Activated naive CD4-positive, alpha-beta T cell treated with anti-CD3 and anti-CD28 coated beads for 36 hours (primary cell): ENCODE measurements at regions not wholly inside any gene's neighbourhood (a gene's known extent, or its start where the extent isn't known, plus 50 kb on each side); places are given as distances from the start of the nearest gene placed in this dataset.

Experiments used
- CTCF ChIA-PET: fragments of 350-600 bp; sonication (Branson Sonifier 250); formaldehyde crosslinking; loops from one replicate; lab custom pipeline; 2021; ENCODE audit warnings: antibody characterized with exemption; lab: Charles Lee
- DNase-seq: peaks from one replicate; pipeline ENCODE4 v3.0.0-alpha.2; 2020
- H3K27ac Mint-ChIP-seq: one replicate; pipeline ENCODE4 v1.8.0; 2021; ENCODE audit warnings: mild to moderate bottlenecking, mixed read lengths
- H3K27me3 Mint-ChIP-seq: one replicate; pipeline ENCODE4 v1.8.0; 2021; ENCODE audit warnings: low read depth, mixed read lengths
- H3K36me3 Mint-ChIP-seq: one replicate; pipeline ENCODE4 v1.8.0; 2021; ENCODE audit warnings: low read depth, mixed read lengths
- H3K4me1 Mint-ChIP-seq: one replicate; pipeline ENCODE4 v1.8.0; 2021; ENCODE audit warnings: low read depth, mixed read lengths
- H3K4me3 Mint-ChIP-seq: one replicate; pipeline ENCODE4 v1.8.0; 2021; ENCODE audit warnings: mild to moderate bottlenecking, moderate library complexity, mixed read lengths
- H3K9me3 Mint-ChIP-seq: one replicate; pipeline ENCODE4 v1.8.0; 2021; ENCODE audit warnings: mixed read lengths
- intact Hi-C: fragments of 100-400 bp; cut with micrococcal nuclease; formaldehyde crosslinking; loops from one replicate; pipeline ENCODE4 v1.15.1; 2023

- no peak overlapping the region for H3K27ac Mint-ChIP-seq
- CTCF ChIA-PET = interaction anchor here (0.6 kb wide), 1 partner anchor 32 kb away, joined by 3 read pairs; no protein-coding TSS in a partner anchor
- H3K36me3 Mint-ChIP-seq = no peaks in the 10 kb centered on the region
- H3K27me3 Mint-ChIP-seq = peaks cover 2% of the 10 kb centered on the region
- no peak overlapping the region for H3K4me3 Mint-ChIP-seq
- no peaks in the 10 kb centered on the region for H3K4me1 Mint-ChIP-seq
- DNase-seq = no peak
- no peaks in the 10 kb centered on the region for H3K9me3 Mint-ChIP-seq
- intact Hi-C loops = no loop called here
These were observed 103.3 kb downstream of the TMEM144 start for GRCh38 chr4:158313566-158313965.

DNA sequence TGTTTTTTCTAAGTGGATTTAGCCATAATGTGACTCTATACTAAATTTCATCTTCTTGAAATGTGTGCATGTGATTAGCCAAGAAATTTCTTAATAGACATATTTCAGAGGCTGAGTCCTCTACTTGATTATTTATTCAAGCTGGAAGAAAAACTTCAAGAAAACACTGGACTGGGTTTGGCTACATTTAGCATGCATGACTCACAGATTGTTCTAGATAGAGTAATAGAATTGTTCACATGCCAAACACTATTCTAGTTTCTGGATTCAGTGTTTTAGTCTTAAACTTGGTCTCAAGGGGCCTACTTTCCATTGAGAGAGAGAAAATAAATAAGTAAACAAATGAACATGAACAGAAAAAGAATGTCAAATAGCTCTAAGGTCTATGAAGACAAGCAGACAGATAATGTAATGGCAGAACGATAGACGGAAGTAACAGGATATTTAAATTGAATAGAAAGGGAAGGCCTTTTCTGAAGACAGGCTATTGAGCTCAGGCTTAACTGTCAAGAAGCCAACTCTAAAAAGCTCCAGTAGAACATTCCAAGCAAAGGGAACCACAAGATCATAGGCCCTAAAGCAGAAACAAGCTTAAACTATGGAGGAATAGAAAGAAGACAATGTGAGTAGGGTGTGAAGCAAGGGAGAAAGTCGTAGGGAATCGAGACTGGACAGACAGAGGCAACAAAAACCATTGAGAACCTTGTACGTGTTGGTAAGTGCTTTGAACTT lies 104.6 kb downstream of the TMEM144 start:
- no peak for DNase-seq
- intact Hi-C loops = no loop called here
- Mint-ChIP-seq H3K36me3 (no peaks in the 10 kb centered on the region), H3K9me3 (no peaks in the 10 kb centered on the region), H3K4me1 (no peaks in the 10 kb centered on the region), H3K4me3 (no peak overlapping the region), H3K27me3 (peaks cover 2% of the 10 kb centered on the region), H3K27ac (no peak overlapping the region)
- CTCF ChIA-PET = no interaction called here

GRCh38 chr4:158315706-158316105 lies 105.4 kb downstream of the TMEM144 start:
- H3K27ac Mint-ChIP-seq = no peak overlapping the region
- intact Hi-C loops = no loop called here
- H3K9me3 Mint-ChIP-seq = no peaks in the 10 kb centered on the region
- no peaks in the 10 kb centered on the region for H3K4me1 Mint-ChIP-seq
- H3K4me3 Mint-ChIP-seq = no peak overlapping the region
- no peak for DNase-seq
- peaks cover 2% of the 10 kb centered on the region for H3K27me3 Mint-ChIP-seq
- no peaks in the 10 kb centered on the region for H3K36me3 Mint-ChIP-seq
- CTCF ChIA-PET = no interaction called here

DNA sequence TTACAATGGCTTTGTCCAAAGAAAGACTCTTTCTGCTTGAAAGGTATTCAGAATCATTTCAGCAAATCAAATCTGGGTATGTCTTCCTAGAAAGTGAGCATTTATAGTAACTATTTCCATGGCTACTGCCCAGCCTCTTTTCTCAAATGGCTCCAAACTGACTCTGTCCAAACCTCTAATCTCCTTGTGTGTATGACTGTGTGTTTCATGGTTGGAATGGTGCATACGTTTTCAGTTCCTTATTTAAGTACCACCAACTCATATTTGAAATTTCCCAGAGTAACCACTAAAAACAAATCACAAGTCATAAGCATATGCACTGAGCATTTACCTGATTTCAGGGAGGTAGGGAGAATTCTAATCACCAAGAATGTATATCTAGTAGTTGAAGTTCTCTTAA lies 106.0 kb downstream of the TMEM144 start:
- Mint-ChIP-seq H3K27me3 (peaks cover 2% of the 10 kb centered on the region), H3K9me3 (no peaks in the 10 kb centered on the region), H3K4me3 (no peak overlapping the region), H3K4me1 (no peaks in the 10 kb centered on the region), H3K36me3 (no peaks in the 10 kb centered on the region), H3K27ac (no peak overlapping the region)
- no peak for DNase-seq
- CTCF ChIA-PET = no interaction called here
- intact Hi-C loops = no loop called here

DNA sequence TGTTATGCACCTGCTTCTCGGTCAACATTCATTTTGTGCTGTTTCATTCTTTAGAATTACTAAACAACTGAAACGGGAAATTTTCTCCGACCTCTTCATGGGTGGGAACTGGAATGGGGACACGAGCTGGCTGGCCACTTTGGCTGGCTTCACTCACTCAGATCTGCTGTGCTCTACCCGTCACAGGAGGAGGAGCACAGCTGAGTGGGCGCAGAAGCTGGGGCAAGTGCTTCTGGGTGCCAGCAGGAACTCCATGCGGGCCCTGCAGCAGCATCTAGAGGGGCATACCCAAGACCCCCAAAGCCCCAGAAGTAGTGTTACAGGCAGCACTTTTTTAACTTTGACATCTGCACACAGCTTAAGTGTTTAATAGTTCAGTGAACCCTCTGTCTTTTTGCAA lies 109.6 kb downstream of the TMEM144 start:
- Mint-ChIP-seq H3K27me3 (no peaks in the 10 kb centered on the region), H3K9me3 (no peaks in the 10 kb centered on the region), H3K27ac (no peak overlapping the region), H3K36me3 (no peaks in the 10 kb centered on the region), H3K4me3 (no peak overlapping the region), H3K4me1 (no peaks in the 10 kb centered on the region)
- intact Hi-C loops = no loop called here
- CTCF ChIA-PET = no interaction called here
- DNase-seq = no peak

DNA sequence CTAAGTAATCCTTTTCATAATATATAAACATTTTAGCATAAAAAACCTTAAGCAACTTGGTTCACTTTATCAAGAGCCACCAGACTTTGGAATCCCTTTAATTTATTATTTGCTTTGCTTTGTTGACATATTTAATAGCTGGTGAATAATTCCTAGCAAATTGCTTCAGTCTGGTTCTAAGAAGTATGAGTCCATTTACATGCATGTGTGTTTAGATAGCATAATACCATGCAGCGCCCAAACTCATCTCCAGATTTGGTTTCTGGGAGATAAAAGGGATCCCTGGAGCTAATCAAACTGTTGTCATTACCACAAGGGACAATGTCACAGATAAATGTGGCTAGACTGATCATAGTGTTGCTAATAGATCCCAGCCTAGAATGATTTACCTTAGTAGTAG lies 111.8 kb downstream of the TMEM144 start:
- Mint-ChIP-seq H3K27ac (no peak overlapping the region), H3K36me3 (no peaks in the 10 kb centered on the region), H3K4me3 (no peak overlapping the region), H3K27me3 (no peaks in the 10 kb centered on the region), H3K4me1 (no peaks in the 10 kb centered on the region), H3K9me3 (no peaks in the 10 kb centered on the region)
- no peak for DNase-seq
- CTCF ChIA-PET = interaction anchor here (0.6 kb wide), 1 partner anchor 1815 kb away, joined by 3 read pairs; no protein-coding TSS in a partner anchor
- intact Hi-C loops = no loop called here

DNA sequence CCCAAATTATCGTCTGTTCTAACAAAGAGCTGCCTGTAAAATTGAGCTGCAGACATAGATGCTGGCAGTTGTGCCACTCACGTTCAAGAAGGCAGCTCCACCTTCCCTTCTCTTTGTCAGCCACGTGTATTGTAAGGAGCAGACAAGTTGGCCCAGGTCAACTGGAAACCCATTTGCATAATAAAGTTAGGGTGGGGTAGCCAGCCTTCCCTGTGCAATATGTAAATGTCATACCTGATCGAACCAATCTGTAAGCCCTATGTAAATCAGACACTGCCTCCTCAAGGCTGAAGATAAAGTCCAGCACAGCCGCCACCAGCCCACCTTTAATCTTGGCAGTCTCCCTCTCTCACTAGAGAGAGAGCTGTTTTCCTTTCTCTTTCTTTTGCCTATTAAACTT lies 117.2 kb downstream of the TMEM144 start:
- DNase-seq = no peak
- intact Hi-C loops = no loop called here
- H3K27me3 Mint-ChIP-seq = no peaks in the 10 kb centered on the region
- H3K4me1 Mint-ChIP-seq = no peaks in the 10 kb centered on the region
- H3K9me3 Mint-ChIP-seq = no peaks in the 10 kb centered on the region
- no peaks in the 10 kb centered on the region for H3K36me3 Mint-ChIP-seq
- no peak overlapping the region for H3K27ac Mint-ChIP-seq
- no peak overlapping the region for H3K4me3 Mint-ChIP-seq
- CTCF ChIA-PET = no interaction called here

DNA sequence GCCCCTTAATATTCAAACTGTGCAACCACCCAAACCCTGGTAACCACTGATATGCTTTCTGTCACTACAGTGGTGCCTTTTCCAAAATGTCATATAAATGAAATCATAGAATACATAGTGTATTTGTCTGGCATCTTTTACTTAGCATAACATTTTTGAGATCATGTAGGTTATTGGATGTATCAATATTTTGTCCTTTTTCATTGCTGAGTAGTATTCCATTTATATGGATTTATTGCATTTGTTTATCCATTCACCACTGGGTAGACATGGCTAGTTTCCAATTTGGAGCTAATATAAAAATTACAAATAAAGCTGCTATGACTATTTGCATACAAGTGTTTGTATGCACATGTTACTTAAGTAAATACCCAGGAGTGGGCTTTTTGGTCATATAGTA lies 121.6 kb downstream of the TMEM144 start:
- CTCF ChIA-PET = no interaction called here
- no peak for DNase-seq
- H3K36me3 Mint-ChIP-seq = no peaks in the 10 kb centered on the region
- H3K9me3 Mint-ChIP-seq = no peaks in the 10 kb centered on the region
- H3K27me3 Mint-ChIP-seq = no peaks in the 10 kb centered on the region
- intact Hi-C loops = no loop called here
- H3K4me3 Mint-ChIP-seq = no peak overlapping the region
- no peaks in the 10 kb centered on the region for H3K4me1 Mint-ChIP-seq
- H3K27ac Mint-ChIP-seq = no peak overlapping the region

DNA sequence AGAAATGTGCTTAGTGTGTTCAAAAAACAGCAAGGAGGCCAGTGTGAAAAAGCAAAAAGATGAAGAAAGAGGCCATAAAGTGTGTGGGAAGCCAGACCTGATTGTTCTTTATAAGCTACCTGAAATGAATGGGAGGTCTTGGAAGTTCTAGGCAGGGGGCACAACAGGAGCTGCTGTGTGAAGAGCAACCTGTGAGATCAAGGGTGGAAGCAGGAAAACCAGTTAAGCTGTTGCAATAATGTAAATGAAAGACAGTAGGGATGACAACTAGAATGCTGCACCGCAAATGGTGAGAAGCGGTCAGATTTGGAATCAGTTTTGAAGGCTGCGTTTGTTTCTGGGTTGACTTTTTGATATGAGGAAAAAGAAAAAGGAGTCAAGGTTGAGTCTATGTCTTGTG lies 123.5 kb downstream of the TMEM144 start:
- H3K4me1 Mint-ChIP-seq = no peaks in the 10 kb centered on the region
- no peaks in the 10 kb centered on the region for H3K9me3 Mint-ChIP-seq
- H3K27me3 Mint-ChIP-seq = no peaks in the 10 kb centered on the region
- DNase-seq = no peak
- intact Hi-C loops = no loop called here
- H3K27ac Mint-ChIP-seq = no peak overlapping the region
- CTCF ChIA-PET = no interaction called here
- H3K4me3 Mint-ChIP-seq = no peak overlapping the region
- no peaks in the 10 kb centered on the region for H3K36me3 Mint-ChIP-seq

- Mint-ChIP-seq H3K27me3 (peaks cover 2% of the 10 kb centered on the region), H3K27ac (no peak overlapping the region), H3K4me1 (no peaks in the 10 kb centered on the region), H3K4me3 (no peak overlapping the region), H3K36me3 (no peaks in the 10 kb centered on the region), H3K9me3 (no peaks in the 10 kb centered on the region)
- DNase-seq = no peak
- CTCF ChIA-PET = no interaction called here
- intact Hi-C loops = no loop called here
These were observed 131.6 kb downstream of the TMEM144 start for GRCh38 chr4:158341896-158342295.

GRCh38 chr4:158346576-158346975 lies 136.3 kb downstream of the TMEM144 start:
- Mint-ChIP-seq H3K36me3 (no peaks in the 10 kb centered on the region), H3K9me3 (no peaks in the 10 kb centered on the region), H3K4me3 (no peak overlapping the region), H3K27me3 (no peaks in the 10 kb centered on the region), H3K4me1 (no peaks in the 10 kb centered on the region), H3K27ac (no peak overlapping the region)
- intact Hi-C loops = no loop called here
- CTCF ChIA-PET = no interaction called here
- DNase-seq = no peak

DNA sequence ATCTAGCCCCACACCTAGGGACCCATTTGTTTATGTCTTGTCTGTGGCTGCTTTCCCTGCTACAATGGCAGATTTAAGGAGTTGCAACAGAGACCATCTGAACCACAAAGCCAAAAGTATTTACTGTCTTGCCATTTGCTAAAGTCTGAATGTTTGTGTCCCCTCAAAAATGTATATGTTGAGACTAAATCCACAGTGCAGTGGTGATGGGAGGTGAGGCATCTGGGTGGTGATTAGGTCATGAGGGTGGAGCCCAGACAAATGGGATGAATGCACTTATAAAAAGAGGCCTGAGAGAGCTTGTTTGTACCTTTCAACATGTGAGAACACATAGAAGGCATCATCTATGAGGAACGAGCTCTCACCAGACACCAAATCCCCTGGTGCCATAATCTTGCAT lies 137.3 kb downstream of the TMEM144 start:
- Mint-ChIP-seq H3K36me3 (no peaks in the 10 kb centered on the region), H3K4me1 (no peaks in the 10 kb centered on the region), H3K27me3 (no peaks in the 10 kb centered on the region), H3K27ac (no peak overlapping the region), H3K9me3 (no peaks in the 10 kb centered on the region), H3K4me3 (no peak overlapping the region)
- CTCF ChIA-PET = interaction anchor here (0.6 kb wide), 1 partner anchor 96 kb away, joined by 3 read pairs; no protein-coding TSS in a partner anchor
- no peak for DNase-seq
- intact Hi-C loops = no loop called here

DNA sequence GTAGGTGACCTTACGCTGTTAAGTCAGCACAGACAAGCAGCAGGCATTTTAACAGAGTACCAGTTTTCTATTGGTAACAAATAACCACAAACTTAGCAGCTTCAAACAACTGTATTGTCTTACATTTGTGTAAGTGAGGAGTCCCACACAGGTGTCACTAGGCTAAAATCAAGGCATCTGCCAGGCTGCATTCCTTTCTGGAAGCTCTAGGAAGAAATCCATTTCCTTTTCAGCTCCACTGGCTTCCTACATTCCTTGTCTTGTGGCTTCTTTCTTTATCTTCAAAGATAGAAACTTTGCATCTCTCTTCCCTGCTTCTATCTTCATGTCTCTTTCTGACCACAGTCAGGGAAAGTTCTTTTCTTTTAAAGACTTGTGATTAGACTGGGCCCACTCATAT lies 139.9 kb downstream of the TMEM144 start:
- CTCF ChIA-PET = interaction anchor here (0.6 kb wide), 1 partner anchor 279 kb away, joined by 4 read pairs; no protein-coding TSS in a partner anchor
- no peaks in the 10 kb centered on the region for H3K9me3 Mint-ChIP-seq

More for the DNA sequence above, 139.9 kb downstream of the TMEM144 start:
- no peaks in the 10 kb centered on the region for H3K36me3 Mint-ChIP-seq
- no peaks in the 10 kb centered on the region for H3K4me1 Mint-ChIP-seq
- no peak overlapping the region for H3K27ac Mint-ChIP-seq
- DNase-seq = no peak
- no peak overlapping the region for H3K4me3 Mint-ChIP-seq
- intact Hi-C loops = no loop called here
- no peaks in the 10 kb centered on the region for H3K27me3 Mint-ChIP-seq
